ENCODE measurements at regions not wholly inside any gene's neighbourhood (a gene's known extent, or its start where the extent isn't known, plus 50 kb on each side); places are given as distances from the start of the nearest gene placed in this dataset.

DNA sequence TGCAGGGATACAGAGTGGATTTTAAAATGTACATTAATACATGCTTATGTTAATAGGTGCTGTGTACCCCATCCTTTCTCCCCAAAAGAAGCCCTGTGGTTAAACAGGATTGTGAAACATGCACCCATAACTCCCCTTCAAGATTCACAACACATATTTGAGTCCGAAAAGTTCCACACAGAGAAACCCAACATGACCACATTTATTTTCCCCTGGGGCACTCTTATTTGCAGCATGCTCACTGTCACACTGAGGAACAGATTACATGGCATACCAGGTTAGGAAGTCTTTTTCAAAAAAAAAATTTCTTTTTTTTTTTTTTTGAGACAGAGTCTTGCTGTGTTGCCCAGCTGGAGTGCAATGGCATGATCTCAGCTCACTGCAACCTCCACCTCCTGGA, 67.7 kb upstream of the COL5A2 start:
- Histone ChIP-seq H3K27ac (ENCODE audit: insufficient read depth, low read length) (no peak overlapping the region), H3K9me3 (ENCODE audit: control insufficient read depth, insufficient read depth, low read depth, low read length) (no peaks in the 10 kb centered on the region), H3K9ac (ENCODE audit: insufficient read depth, low read length) (no peak overlapping the region), H3K36me3 (ENCODE audit: control insufficient read depth, insufficient read depth, low read length) (no peaks in the 10 kb centered on the region), H4K20me1 (ENCODE audit: control insufficient read depth, extremely low read depth, insufficient read depth, low read length) (no peaks in the 10 kb centered on the region), H3K27me3 (ENCODE audit: control insufficient read depth, insufficient read depth, low read length) (no peaks in the 10 kb centered on the region), H3K4me3 (replicated peaks in 1 of 4; ENCODE audit: control extremely low read depth in 1 of 4, insufficient read depth in 1 of 4, low read depth in 3 of 4, low read length in 4 of 4) (no peak overlapping the region), H3K4me1 (ENCODE audit: control insufficient read depth, extremely low read depth, insufficient read depth, low read length) (no peaks in the 10 kb centered on the region), H3K4me2 (ENCODE audit: extremely low read depth, insufficient read depth, low read length) (no peak overlapping the region), H2AFZ (ENCODE audit: low read length) (no peak overlapping the region), H3K79me2 (ENCODE audit: control insufficient read depth, insufficient read depth, low read length) (no peaks in the 10 kb centered on the region)
- DNase-seq (ENCODE audit: low read depth in 2 of 2) = no peak
- TF ChIP-seq EZH2 (IDR thresholded peaks at IDR 0.05; ENCODE audit: low read length, missing control alignments) (no peak), CTCF (conservative IDR thresholded peaks at IDR 0.05 in 1 of 2, IDR thresholded peaks at IDR 0.05 in 1 of 2; ENCODE audit: low read depth in 1 of 2, low read length in 2 of 2) (no peak)

- Histone ChIP-seq H3K9me3 (ENCODE audit: control insufficient read depth, insufficient read depth, low read depth, low read length) (no peaks in the 10 kb centered on the region), H2AFZ (ENCODE audit: low read length) (no peak overlapping the region), H3K4me2 (ENCODE audit: extremely low read depth, insufficient read depth, low read length) (no peak overlapping the region), H3K4me1 (ENCODE audit: control insufficient read depth, extremely low read depth, insufficient read depth, low read length) (no peaks in the 10 kb centered on the region), H3K4me3 (replicated peaks in 1 of 4; ENCODE audit: control extremely low read depth in 1 of 4, insufficient read depth in 1 of 4, low read depth in 3 of 4, low read length in 4 of 4) (no peak overlapping the region), H3K36me3 (ENCODE audit: control insufficient read depth, insufficient read depth, low read length) (no peaks in the 10 kb centered on the region), H3K27ac (ENCODE audit: insufficient read depth, low read length) (no peak overlapping the region), H3K27me3 (ENCODE audit: control insufficient read depth, insufficient read depth, low read length) (no peaks in the 10 kb centered on the region), H3K9ac (ENCODE audit: insufficient read depth, low read length) (no peak overlapping the region), H4K20me1 (ENCODE audit: control insufficient read depth, extremely low read depth, insufficient read depth, low read length) (no peaks in the 10 kb centered on the region), H3K79me2 (ENCODE audit: control insufficient read depth, insufficient read depth, low read length) (no peaks in the 10 kb centered on the region)
- DNase-seq (ENCODE audit: low read depth in 2 of 2) = peak in 1 of 2 donors; percentile 67
- TF ChIP-seq EZH2 (IDR thresholded peaks at IDR 0.05; ENCODE audit: low read length, missing control alignments) (no peak), CTCF (conservative IDR thresholded peaks at IDR 0.05 in 1 of 2, IDR thresholded peaks at IDR 0.05 in 1 of 2; ENCODE audit: low read depth in 1 of 2, low read length in 2 of 2) (no peak)
Measured at GRCh38 chr2:189248141-189248540, 68.6 kb upstream of the COL5A2 start.

GRCh38 chr2:189249171-189249570, 69.6 kb upstream of the COL5A2 start:
- H2AFZ ChIP-seq (ENCODE audit: low read length) = no peak overlapping the region
- H3K79me2 ChIP-seq (ENCODE audit: control insufficient read depth, insufficient read depth, low read length) = no peaks in the 10 kb centered on the region
- H3K27me3 ChIP-seq (ENCODE audit: control insufficient read depth, insufficient read depth, low read length) = no peaks in the 10 kb centered on the region
- H3K27ac ChIP-seq (ENCODE audit: insufficient read depth, low read length) = no peak overlapping the region
- H3K4me2 ChIP-seq (ENCODE audit: extremely low read depth, insufficient read depth, low read length) = no peak overlapping the region
- TF ChIP-seq CTCF (conservative IDR thresholded peaks at IDR 0.05 in 1 of 2, IDR thresholded peaks at IDR 0.05 in 1 of 2; ENCODE audit: low read depth in 1 of 2, low read length in 2 of 2) (no peak), EZH2 (IDR thresholded peaks at IDR 0.05; ENCODE audit: low read length, missing control alignments) (no peak)
- H3K9ac ChIP-seq (ENCODE audit: insufficient read depth, low read length) = no peak overlapping the region
- H3K36me3 ChIP-seq (ENCODE audit: control insufficient read depth, insufficient read depth, low read length) = no peaks in the 10 kb centered on the region
- peaks cover 7% of the 10 kb centered on the region for H3K4me1 ChIP-seq (ENCODE audit: control insufficient read depth, extremely low read depth, insufficient read depth, low read length)
- no peaks in the 10 kb centered on the region for H3K9me3 ChIP-seq (ENCODE audit: control insufficient read depth, insufficient read depth, low read depth, low read length)
- DNase-seq (ENCODE audit: low read depth in 2 of 2) = peak; percentile 80 to 82
- no peak overlapping the region for H3K4me3 ChIP-seq (replicated peaks in 1 of 4; ENCODE audit: control extremely low read depth in 1 of 4, insufficient read depth in 1 of 4, low read depth in 3 of 4, low read length in 4 of 4)
- H4K20me1 ChIP-seq (ENCODE audit: control insufficient read depth, extremely low read depth, insufficient read depth, low read length) = no peaks in the 10 kb centered on the region

Data from fibroblast of lung (primary cell).